ENCODE measurements at regions not wholly inside any gene's neighbourhood (a gene's known extent, or its start where the extent isn't known, plus 50 kb on each side); places are given as distances from the start of the nearest gene placed in this dataset.
A peak's percentile ranks its signal among the peaks of the same experiment; 100 is the strongest.

- H3K9me3 Mint-ChIP-seq = peaks cover 4% of the 10 kb centered on the region
- H3K27ac Mint-ChIP-seq = no peak overlapping the region
- CTCF ChIA-PET = no interaction called here
- intact Hi-C loops (cut with micrococcal nuclease) = loop anchor here (10.0 kb wide), 1 partner anchor 53 kb away; no protein-coding TSS in a partner anchor
- POLR2A ChIA-PET = interaction anchor here (1.0 kb wide), 1 partner anchor 18 kb away, joined by 3 read pairs; no protein-coding TSS in a partner anchor
- H3K27me3 Mint-ChIP-seq = no peaks in the 10 kb centered on the region
- H3K4me1 Mint-ChIP-seq = peaks cover 34% of the 10 kb centered on the region
- DNase-seq (no peak), ATAC-seq (ENCODE audit: low read depth) (no peak)
- H3K4me3 Mint-ChIP-seq = no peak overlapping the region
- peaks cover 3% of the 10 kb centered on the region for H3K36me3 Mint-ChIP-seq (ENCODE audit: low read depth)
- no peak for TF ChIP-seq CTCF (IDR thresholded peaks at IDR 0.05)
These were observed 110.5 kb downstream of the SNX18 start for GRCh38 chr5:54628050-54628449.

DNA sequence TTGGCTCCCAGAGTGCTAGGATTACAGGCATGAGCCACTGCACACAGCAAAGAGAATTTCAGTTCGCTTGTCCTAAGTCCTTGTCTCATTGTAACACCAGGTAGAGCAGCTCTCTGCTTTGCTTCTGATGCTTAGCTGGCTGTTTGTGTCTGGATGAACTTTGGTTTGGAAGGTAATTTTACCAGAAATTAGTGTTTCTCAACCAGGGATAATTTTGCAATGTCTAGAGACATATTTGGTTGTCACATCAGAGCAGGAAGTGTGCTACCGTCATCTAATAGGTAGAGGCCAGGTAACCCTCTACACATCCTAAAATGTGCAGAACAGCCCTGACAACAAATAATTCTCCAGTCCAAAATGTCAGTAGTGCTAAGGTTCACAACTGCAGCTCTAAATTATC, 108.8 kb downstream of the SNX18 start:
- Mint-ChIP-seq H3K4me3 (no peak overlapping the region), H3K36me3 (ENCODE audit: low read depth) (peaks cover 3% of the 10 kb centered on the region), H3K9me3 (peaks cover 4% of the 10 kb centered on the region), H3K27ac (no peak overlapping the region), H3K4me1 (peaks cover 36% of the 10 kb centered on the region), H3K27me3 (no peaks in the 10 kb centered on the region)
- ChIA-PET POLR2A (interaction anchor here (0.9 kb wide), 1 partner anchor 141 kb away, joined by 4 read pairs; no protein-coding TSS in a partner anchor), CTCF (no interaction called here)
- DNase-seq (no peak), ATAC-seq (ENCODE audit: low read depth) (no peak)
- no peak for TF ChIP-seq CTCF (IDR thresholded peaks at IDR 0.05)
- intact Hi-C loops (cut with micrococcal nuclease) = loop anchor here (10.0 kb wide), 1 partner anchor 52 kb away; no protein-coding TSS in a partner anchor

GRCh38 chr5:54624805-54625568, 107.4 kb downstream of the SNX18 start:
- Mint-ChIP-seq H3K4me1 (peaks cover 44% of the 10 kb centered on the region), H3K4me3 (no peak overlapping the region), H3K36me3 (ENCODE audit: low read depth) (peaks cover 3% of the 10 kb centered on the region), H3K9me3 (peaks cover 4% of the 10 kb centered on the region), H3K27ac (no peak overlapping the region), H3K27me3 (no peaks in the 10 kb centered on the region)
- no peak for TF ChIP-seq CTCF (IDR thresholded peaks at IDR 0.05)
- intact Hi-C loops (cut with micrococcal nuclease) = loop anchor here (10.0 kb wide), 1 partner anchor 50 kb away; no protein-coding TSS in a partner anchor
- POLR2A ChIA-PET = interaction anchor here (0.8 kb wide), 1 partner anchor 13 kb away, joined by 3 read pairs; no protein-coding TSS in a partner anchor
- ATAC-seq (ENCODE audit: low read depth) = peak; percentile 45
- CTCF ChIA-PET = no interaction called here
- no peak for DNase-seq

GRCh38 chr5:54621709-54622108, 104.2 kb downstream of the SNX18 start:
- POLR2A ChIA-PET = no interaction called here
- no peaks in the 10 kb centered on the region for H3K36me3 Mint-ChIP-seq (ENCODE audit: low read depth)
- no peak overlapping the region for H3K4me3 Mint-ChIP-seq
- intact Hi-C loops (cut with micrococcal nuclease) = loop anchor here (10.0 kb wide), 1 partner anchor 47 kb away; no protein-coding TSS in a partner anchor
- DNase-seq (no peak), ATAC-seq (ENCODE audit: low read depth) (no peak)
- CTCF ChIA-PET = no interaction called here
- H3K27ac Mint-ChIP-seq = no peak overlapping the region
- H3K4me1 Mint-ChIP-seq = peaks cover 39% of the 10 kb centered on the region
- H3K27me3 Mint-ChIP-seq = no peaks in the 10 kb centered on the region
- H3K9me3 Mint-ChIP-seq = peaks cover 10% of the 10 kb centered on the region
- no peak for TF ChIP-seq CTCF (IDR thresholded peaks at IDR 0.05)

DNA sequence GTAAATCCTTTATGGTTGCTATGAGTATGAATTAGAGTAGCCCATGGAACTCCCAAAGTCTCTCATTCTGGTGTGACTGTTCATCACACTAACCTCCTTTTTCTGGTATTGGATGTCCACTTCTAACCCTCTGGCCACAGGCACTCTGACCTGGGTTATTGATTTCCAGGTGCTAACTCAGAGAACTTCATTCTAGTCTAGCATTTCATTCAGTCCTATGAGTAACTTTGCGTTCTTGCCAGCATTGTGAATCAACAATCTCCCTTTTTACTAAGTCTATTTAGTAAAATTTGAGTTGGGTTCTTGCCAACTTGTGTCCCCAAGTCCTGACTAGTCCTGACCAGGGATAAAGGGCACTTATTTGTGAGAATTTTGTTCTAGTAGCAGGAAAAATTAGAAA, 103.5 kb downstream of the SNX18 start:
- Mint-ChIP-seq H3K4me3 (no peak overlapping the region), H3K36me3 (ENCODE audit: low read depth) (no peaks in the 10 kb centered on the region), H3K27ac (no peak overlapping the region), H3K27me3 (no peaks in the 10 kb centered on the region), H3K9me3 (peaks cover 10% of the 10 kb centered on the region), H3K4me1 (peaks cover 40% of the 10 kb centered on the region)
- no peak for DNase-seq
- no peak for ATAC-seq (ENCODE audit: low read depth)
- POLR2A ChIA-PET = no interaction called here
- intact Hi-C loops (cut with micrococcal nuclease) = loop anchor here (10.0 kb wide), 1 partner anchor 46 kb away; no protein-coding TSS in a partner anchor
- CTCF ChIA-PET = no interaction called here
- no peak for TF ChIP-seq CTCF (IDR thresholded peaks at IDR 0.05)

Measured in activated B cell treated with CpG ODN at 0.5 μM for 24 hours (primary cell).